GM18511 (cell line): ENCODE measurements at regions not wholly inside any gene's neighbourhood (a gene's known extent, or its start where the extent isn't known, plus 50 kb on each side); places are given as distances from the start of the nearest gene placed in this dataset.

Experiments used
- ATAC-seq: cut with Tn5 transposase; IDR thresholded peaks from one replicate; pipeline ENCODE4 v1.9.1; 2021; ENCODE audit warnings: mild to moderate bottlenecking, moderate library complexity; ENCODE audit not compliant: unreplicated experiment

- peak; percentile 75 for ATAC-seq
Measured at GRCh38 chr14:66099931-66100330, 386.2 kb upstream of the CCDC196 start.

DNA sequence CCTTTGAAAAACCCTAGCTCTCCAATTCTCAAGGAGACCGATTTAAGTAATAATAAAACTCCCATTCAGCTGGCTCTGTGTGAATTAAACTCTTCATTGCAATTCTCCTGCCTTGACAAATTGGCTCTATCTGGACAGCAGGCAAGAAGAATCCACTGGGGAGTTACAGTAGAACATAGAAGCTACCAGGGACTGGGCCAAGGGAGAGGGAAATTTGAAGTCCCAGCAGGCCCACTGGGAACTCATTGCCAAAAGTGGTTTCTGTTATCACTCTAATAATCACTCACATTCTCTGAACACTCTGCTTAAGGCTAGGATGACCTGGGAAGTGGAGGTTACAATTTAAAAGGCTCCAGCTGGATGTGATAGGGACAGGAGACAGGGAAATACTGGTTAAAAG is 384.5 kb upstream of the CCDC196 start:
- no peak for ATAC-seq

DNA sequence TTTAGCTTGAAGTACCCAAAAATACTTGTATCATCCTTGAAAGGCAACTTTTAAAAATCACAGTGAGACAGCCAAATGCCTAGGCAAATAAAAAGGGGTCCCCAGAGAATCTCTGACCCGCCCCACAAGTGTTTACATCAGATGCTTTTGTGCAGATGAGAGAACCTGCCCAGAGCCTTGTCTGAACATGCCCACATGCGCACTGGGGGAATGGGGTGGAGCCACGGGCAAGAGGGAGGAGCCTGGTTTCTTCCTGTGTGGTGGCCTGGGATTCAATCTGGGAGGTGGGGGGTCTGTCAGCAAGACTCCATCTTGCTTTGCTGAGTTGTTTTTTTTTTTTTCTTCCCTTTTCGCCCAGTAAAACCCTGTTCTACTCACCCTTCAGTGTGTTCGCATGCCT is 381.7 kb upstream of the CCDC196 start:
- ATAC-seq = no peak

DNA sequence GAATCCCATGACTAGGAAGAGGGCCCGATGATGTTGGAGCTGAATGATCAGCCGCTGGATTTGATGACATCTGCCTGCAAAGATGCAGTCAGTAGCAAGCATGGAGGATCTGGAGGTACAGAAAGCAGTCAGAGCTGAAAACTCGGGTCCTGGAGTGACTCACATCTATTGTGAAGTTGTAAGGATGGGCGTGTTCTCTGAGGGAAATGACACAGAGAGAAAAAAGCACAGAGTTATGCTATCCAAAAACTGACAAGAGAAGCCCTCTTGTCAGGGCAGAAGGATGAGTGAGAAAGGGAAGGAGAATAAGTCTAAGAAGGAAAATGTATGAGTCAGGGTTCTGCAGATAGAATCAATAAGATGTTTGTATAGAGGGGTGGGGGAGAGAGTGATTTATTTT is 380.4 kb upstream of the CCDC196 start:
- peak; percentile 51 for ATAC-seq

DNA sequence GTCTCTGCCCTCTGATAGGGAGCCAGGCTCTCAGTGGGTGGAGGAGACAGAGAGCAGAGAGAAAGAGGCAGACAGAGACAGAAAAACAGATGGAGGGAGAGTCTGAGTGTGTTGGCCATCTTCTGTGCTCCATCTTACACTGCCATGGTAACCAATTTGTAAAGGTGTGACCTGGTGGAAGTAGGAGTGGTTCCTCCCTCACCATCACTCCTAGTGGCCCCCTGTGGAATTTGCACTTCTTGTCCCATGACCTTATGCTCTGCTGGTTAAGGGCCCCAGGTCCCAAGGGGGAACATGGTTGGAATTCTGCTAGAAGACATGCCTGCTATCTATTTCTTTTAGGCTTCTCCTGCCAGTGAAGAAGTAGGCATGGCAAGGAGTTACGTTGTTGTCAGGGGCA is 376.7 kb upstream of the CCDC196 start:
- ATAC-seq = no peak

GRCh38 chr14:66111891-66112290 is 374.3 kb upstream of the CCDC196 start:
- ATAC-seq = no peak

GRCh38 chr14:66114071-66114470 is 372.1 kb upstream of the CCDC196 start:
- ATAC-seq = no peak

DNA sequence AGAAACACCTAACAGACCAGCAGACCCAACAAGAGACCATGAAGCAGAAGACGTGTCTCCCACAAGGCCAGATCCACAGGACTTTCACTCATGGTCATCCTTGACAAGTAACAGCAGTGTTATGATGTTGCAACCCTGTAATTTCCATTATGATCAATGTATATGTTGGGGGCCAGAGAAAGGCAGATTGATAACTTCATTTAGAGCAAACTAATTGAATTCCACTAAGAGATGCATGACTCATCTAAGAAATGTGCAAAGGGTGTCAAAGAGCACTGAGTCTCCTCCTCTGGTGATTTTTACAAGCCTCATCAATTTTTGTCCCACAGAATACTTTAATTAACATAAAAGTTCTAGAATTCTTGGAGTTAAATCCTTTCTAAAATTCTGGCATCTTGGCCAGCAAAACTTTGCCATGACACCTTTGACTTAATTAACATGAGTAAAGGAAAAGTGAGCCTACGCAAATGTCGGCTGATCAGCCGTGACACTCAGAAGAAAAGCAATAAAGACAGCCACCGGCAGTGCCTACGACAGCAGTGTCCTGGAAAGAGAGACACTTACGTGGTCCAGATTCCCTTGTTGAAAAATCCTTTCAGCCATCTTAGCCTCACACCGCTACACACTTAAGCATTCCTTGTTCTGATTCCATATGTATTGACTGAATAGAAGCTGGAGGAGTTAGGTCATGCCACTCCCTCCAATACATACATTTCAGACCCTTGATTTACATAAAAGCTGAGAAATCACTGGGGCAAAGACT is 370.2 kb upstream of the CCDC196 start:
- no peak for ATAC-seq

DNA sequence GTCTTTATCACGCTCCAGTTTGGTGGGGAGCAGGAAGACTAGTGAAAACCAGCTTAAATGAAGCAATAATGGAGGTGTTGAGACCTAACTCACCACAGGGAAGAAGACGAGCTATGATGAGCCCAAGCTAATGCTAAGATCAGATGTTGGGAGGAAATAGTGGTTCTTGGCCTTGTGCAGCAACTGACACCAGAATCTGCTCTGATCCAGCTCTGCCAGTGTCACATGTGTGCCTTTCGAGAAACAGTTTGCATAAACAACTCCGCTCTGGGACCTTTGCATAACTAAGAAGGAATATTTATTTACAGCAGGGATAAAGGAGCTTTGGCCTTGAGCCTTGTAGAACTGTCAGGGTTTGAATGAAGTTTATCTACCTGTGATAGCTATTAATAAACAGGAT is 369.4 kb upstream of the CCDC196 start:
- ATAC-seq = no peak

DNA sequence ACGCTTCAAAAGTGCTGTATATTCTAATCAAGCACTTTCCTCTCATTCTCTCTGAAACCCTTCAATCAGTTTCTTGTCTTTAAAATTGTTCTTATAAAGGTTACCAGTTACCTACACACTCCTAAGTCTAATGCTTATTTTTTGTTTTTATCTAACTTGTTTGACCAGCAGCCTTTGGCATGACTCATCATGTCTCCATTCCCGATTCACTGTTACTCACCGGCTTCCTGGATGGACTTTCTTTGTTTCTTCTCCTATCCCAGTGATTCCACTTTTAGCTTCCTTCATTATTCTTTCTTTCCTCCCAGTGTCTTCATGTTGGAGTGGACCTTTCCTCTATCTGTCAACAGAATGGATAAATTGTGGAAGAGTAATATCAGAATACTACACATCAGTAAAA is 368.6 kb upstream of the CCDC196 start:
- no peak for ATAC-seq

GRCh38 chr14:66119606-66120231 is 366.5 kb upstream of the CCDC196 start:
- ATAC-seq = no peak

DNA sequence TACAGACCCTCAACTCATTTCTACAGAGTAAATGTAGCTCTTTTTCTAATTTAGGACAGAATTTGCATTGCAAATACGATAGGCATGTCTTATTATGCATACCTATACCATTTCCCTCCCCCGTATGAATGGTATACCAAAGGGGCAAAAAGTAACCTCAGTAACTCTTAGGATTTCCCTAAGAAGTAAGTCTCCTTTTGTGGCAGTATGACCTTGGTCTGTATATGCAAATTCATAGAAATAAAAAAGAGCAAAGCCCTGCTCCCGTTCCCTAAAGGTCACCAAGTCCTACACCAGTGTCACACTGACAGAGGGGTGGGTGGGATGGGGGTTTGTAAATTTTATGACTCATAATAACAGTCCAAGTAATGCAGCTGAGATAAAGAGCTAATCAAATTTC is 365.8 kb upstream of the CCDC196 start:
- ATAC-seq = no peak

- no peak for ATAC-seq
Measured at GRCh38 chr14:66121859-66122258, 364.3 kb upstream of the CCDC196 start.

DNA sequence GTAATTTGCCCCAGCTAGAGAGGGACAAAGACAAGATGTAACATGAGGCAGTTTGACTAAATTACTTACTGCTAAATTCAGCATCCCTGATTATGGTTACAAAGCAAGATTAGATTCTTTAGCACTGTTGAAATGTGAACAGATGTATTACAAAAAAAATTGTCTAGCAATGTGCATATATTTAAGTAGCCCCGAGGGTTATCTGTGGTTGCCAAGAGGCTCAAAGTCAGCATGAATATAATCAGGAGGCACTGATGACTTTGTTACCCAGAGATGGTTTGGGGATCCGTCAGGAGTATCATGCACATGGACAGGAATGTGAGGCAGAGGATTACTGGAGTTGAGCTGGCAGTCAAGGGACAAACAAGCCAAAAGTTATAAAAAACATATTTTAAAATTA is 356.9 kb upstream of the CCDC196 start:
- ATAC-seq = no peak

- no peak for ATAC-seq
Measured at GRCh38 chr14:66131111-66131510, 355.1 kb upstream of the CCDC196 start.

DNA sequence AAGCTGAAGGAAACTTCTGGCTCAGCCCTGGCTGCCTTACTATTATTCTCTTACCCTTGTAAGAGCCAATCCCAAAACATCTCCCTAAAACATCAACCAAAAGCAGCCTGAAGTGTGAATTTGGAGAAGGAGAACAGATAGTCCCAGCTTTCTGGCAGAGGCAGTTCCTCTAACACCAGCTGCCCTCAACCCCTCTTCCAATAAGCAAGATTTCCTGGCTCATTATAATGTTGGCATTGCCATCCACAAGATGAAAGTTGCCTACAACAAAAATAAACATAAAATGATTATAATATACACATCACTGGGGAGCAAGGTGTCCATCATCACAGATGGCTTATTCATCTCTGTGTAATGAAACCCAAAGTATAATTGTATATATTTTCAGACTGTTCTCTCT is 352.5 kb upstream of the CCDC196 start:
- no peak for ATAC-seq

DNA sequence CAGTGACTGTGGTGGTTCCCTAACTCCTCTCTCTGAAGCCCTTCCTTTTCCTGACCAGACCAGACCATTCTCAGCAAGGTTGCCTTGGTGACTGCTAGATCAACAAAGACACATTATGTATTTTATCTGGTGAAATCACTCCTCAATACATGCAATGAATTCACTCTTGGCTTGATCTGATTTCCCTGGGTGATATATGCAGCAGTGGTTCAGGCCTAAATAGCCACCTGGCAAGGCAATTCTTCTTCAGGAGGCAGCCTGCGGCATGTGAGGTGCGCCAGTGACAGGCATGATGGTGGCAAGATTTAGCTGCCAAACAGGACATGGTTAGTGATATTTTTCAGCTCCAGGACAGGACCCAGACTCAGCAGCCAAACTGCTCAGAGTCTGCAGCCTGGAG is 350.3 kb upstream of the CCDC196 start:
- ATAC-seq = no peak

- ATAC-seq = no peak
Measured at GRCh38 chr14:66137081-66137480, 349.1 kb upstream of the CCDC196 start.

DNA sequence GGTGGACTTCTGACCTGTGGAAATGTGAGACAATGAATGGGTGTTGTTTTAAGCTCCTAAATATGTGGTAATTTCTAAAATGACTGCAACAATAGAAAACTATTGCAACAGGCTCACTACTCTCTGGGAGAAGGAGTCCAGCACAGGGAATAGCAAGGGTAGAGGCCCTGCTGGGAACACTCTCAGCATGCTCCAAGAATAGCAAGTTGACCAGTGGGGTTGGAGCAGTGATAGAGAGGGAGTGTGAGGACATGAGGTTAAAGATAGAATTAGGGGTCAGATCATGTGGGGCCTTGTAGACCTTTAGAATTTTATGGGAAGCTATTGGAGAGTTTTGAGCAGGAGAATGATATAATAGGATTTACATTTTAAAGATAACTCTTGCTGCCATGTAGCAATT is 346.7 kb upstream of the CCDC196 start:
- no peak for ATAC-seq

DNA sequence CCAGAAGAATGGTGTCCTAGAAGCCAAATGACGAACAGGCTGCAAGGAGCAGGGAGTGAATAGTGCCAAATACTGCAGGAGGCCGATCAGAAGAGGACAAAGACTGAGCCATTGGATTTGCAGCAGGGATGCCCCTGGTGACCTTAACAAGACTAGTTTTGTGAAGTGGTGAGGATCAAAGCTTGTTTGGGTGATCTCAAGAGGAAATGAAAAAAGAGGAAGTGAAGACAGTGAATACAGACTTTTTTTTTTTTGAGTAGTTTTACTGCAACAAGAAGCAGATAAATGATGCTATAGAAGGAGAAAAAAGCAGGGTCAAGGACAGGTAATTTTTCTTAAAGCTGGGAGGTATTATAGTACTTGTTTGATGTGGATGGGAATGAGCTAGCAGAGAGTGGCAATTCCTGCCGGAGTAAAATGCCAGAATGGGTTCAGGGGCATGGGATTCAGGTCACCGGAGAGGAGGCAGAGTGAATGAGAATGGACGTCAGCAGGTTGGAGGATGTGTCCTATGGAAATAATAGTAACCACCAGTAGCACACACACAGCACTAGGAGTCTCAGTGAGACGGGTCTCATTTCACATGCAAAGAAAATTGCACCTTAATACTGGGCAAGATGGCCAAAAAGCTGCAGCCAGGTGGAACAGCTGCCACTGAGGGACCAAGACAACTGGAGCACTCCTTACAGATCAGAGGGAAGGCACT is 345.8 kb upstream of the CCDC196 start:
- ATAC-seq = peak; percentile 93

DNA sequence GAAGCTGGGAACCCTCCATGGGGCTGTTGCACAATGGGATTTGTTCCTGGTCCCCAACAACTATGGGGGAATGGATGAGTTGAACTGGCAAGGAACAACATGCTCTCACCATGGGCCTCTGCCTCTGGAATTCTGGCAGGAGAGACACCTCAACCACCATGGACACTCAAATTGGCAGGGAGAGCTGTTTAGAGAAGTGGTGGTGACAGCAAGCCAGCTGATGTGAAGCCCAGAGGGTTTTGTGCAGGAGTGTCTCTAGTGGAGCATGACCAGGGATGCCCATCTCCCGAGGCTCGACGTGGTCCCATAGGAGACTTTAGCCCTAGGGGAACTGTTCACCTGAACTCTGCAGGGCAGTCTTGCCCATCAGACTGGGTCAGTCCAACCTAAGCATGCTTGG is 345.2 kb upstream of the CCDC196 start:
- ATAC-seq = no peak

DNA sequence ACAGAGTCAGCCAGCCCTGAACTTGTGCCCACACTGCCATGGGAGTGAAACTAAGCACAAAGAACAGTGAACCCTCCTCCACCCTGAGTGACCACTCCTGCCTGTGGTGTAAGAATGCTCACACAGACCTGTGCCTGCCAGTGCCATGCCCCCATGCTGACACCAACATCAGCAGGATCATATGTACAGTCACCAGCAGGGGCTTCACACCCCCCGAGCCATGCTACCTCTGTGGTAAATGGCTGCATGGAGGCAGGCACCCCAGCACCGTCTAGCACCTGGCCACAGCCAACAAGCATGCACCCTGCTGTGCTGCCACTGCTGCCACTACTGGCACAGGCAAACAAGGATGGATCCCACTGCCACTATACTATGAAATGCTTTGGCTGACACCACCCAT is 344.4 kb upstream of the CCDC196 start:
- ATAC-seq = no peak
